SHP77 treated with DMSO at 0.1 percent for 48 hours (cell line): ENCODE measurements at regions not wholly inside any gene's neighbourhood (a gene's known extent, or its start where the extent isn't known, plus 50 kb on each side); places are given as distances from the start of the nearest gene placed in this dataset.
A peak's percentile ranks its signal among the peaks of the same experiment; 100 is the strongest.
"Not testable (repeated sequence)": the region's sequence is repeated elsewhere in the genome, so short reads cannot be mapped to it uniquely, and the experiment has no call there.

Experiments used
- DNase-seq: peaks from one replicate; lab custom pipeline; 2025; lab: John Stamatoyannopoulos, UW

DNA sequence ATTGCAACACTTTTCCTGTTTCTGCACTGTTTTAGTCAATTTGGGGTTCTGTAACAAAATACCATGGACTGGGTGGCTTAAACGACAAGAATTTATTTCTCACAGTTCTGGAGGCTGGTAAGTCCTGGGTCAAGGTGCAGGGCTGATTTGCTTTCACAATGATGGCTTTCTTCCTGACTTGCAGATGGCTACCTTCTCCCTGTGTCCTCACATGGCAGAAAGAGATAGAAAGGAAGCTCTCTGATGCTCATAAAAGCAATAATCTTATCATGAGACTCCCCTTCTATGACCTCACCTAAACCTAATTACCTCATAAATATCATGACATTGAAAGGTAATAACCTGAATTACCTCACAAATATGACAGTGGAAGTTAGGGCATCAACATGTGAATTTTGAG is 511.5 kb upstream of the CITED2 start:
- DNase-seq, result no peak

- no peak for DNase-seq
Observed at GRCh38 chr6:139883776-139884175, 509.3 kb upstream of the CITED2 start.

- DNase-seq, result peak; percentile 46
Observed at GRCh38 chr6:139882977-139883728, 508.7 kb upstream of the CITED2 start.

DNA sequence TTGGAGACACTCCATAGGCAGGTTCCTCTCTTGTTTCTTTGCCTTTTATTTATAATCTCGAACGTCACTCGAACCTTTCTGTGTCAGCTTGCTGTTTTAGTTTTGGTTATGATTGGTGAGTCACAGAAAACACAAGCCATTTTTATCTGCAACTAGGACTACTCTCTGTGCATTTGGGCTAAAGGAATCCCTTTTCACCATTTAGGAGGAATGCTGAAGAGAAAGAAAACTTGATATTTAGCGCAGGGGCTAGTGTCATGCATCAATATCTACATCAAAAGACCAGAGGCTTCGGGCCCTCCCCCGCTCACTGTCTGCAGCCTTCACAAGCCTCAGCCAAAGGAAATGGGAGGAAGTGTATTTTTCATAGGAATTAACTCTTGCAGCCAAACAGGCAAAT is 507.8 kb upstream of the CITED2 start:
- no peak for DNase-seq

- peak; percentile 70 for DNase-seq
Observed at GRCh38 chr6:139881728-139882211, 507.3 kb upstream of the CITED2 start.

DNA sequence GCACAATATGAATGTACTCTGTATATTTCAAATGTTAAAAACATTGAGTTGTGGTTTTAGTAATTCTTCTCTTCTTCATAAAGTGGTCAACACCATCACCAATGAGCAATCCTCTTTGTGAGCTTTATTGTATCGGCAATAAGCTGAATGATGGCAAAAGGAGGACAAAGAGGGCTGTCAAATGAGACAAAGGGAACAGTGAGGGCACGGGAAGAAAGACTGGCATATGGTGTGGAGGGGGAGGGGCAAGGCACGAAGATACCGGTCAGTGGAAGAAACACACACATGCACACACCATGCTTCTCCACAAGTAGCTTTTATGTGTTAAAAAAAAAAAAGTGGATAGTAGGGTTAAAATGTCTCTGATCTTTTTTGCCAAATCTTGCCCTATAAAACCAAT is 506.8 kb upstream of the CITED2 start:
- DNase-seq, result no peak

GRCh38 chr6:139879823-139880356 is 505.4 kb upstream of the CITED2 start:
- DNase-seq, result no peak

DNA sequence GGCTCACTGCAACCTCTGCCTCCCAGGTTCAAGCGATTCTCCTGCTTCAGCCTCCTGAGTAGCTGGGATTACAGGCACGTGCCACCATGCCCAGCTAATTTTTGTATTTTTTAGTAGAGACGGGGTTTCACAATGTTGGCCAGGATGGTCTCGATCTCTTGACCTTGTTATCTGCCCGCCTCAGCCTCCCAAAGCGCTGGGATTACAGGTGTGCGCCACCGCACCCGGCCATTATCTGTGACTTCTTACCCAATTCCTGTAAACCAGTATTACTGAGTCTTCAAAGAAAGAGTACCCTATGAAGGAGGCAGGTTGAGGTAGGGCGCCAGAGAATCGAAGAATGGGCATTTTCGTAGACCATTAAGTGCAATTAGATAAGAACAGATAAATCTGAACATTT is 504.8 kb upstream of the CITED2 start:
- DNase-seq, result not testable (repeated sequence)

- DNase-seq, result no peak
Observed at GRCh38 chr6:139877828-139878405, 503.5 kb upstream of the CITED2 start.

DNA sequence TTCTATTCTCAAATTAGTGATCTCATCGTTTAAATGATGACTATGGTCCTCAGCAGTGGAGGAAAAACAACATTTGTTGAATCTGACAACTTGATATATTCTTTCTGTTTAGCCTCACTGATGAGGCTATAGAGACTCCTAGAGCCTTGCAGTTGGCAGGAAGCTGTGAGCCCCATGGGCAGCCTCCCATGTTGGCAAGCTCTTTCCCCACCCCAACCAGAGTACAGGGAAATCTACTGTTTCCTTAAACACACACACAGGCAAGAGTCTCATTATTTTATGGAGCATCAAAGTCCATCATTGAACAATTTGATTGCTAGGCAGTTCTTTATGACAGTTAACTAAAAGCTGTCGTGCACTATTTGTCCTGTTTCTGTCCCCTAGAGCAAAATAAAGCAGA is 498.2 kb upstream of the CITED2 start:
- DNase-seq, result no peak

- DNase-seq, result no peak
Observed at GRCh38 chr6:139871803-139872510, 497.5 kb upstream of the CITED2 start.

GRCh38 chr6:139871165-139871710 is 496.8 kb upstream of the CITED2 start:
- no peak for DNase-seq

DNA sequence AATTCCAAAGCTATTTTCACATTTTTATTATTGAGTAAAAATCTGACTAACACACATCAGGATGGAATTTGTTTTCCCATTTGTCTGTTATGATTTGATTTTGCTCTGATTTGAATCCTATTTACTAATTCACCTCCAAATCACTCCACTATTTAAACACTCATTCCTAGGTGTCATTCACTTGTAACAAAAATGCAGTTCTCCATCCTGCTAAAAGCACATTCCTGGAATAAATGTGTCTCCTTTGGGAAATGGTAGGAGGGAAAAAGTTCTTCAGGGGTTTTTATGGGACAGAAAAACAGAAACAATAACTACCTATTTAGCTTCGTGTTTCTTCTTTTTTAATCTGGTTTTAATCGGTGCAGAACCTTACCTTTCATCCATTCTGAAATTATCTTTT is 494.1 kb upstream of the CITED2 start:
- DNase-seq, result no peak

- DNase-seq, result no peak
Observed at GRCh38 chr6:139863964-139864363, 489.5 kb upstream of the CITED2 start.

GRCh38 chr6:139863346-139863745 is 488.9 kb upstream of the CITED2 start:
- DNase-seq, result no peak

- DNase-seq, result no peak
Observed at GRCh38 chr6:139862311-139862710, 487.9 kb upstream of the CITED2 start.

DNA sequence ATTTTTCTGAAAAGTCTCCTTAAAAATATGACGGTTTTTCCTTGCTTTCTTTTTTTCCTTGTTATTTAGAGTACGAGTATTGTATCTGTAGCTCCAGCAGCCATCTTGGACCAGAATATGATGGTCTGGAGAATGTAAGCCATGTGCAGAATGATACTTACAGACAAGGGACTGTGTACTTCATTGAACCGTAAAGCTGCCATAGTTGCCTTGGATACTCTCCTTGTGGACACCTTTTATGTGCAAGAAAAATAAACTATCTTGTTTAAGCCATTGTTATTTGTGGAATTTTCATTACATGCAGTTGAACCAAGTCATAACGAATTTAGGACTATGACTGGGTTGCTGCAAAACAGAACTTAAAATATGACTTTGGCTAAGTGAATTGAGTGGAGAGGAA is 485.8 kb upstream of the CITED2 start:
- DNase-seq, result no peak

DNA sequence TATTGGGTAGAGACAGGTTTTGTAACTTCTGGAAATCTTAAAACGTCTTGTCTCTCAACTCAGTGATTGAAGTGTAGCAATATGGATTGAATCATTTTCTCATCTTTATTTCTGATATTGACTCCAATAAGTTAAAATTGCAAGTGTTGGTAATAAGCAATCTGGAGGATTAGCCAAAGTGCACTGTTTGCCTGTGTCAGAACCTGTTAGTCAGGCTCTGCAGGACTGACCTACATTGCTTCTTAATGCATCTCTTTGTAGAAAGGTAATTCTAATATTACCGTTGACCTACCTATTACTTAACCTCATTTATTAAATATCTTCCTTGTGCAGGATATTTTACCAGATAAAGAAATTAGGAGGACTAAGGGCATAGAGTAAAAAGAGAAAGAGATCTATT is 484.0 kb upstream of the CITED2 start:
- DNase-seq, result no peak

GRCh38 chr6:139857143-139857542 is 482.7 kb upstream of the CITED2 start:
- no peak for DNase-seq

DNA sequence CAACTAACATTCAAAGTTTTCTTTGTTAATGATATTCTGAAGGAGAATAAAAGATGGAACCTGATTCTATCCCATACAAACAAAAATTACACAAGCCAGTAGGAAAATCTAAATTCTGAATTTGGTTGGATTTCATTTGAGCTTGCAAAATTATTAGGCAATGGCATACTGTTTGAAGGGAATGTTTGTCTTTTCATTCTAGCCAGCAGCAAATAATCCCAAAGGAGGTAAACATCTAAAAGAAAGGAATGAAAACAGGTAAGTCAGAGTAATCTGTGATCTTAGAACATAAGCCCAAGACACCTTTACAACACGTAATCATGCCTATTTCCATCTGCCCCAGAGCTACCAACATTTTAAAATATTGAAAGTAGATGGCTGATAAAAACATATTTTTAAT is 482.1 kb upstream of the CITED2 start:
- DNase-seq, result no peak

DNA sequence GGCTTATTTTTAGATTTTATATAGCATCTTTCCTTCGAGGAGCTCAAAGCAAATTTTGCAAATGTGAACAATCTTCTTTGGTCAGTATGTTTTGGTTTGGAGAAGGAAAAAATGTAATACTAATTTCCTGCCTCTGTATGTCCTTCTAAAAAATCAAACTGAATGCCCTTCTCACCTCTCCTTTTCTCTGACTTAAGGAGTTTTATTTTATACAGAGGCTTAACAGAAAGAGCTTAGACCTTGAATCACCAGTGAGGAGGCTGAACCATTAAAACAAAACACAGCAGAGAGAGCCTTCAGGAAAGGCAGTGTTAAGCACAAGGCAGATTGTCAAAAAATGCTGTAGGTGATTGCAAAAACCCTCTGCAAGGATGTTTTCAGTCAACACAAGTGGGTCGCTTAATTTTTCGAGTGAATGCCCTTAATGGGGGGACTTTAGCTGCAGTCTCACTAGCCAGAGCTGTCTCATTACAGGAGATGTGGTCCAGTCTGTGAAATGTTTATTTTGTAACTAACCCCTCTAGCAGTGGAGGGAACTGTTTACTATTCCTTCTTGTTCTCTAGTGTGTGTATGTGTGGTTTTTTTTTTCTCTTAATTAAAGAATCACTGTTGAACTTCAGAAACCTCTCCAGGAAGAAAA is 481.3 kb upstream of the CITED2 start:
- no peak for DNase-seq
